Neuronal stem cell (in vitro differentiated cells): ENCODE measurements at regions not wholly inside any gene's neighbourhood (a gene's known extent, or its start where the extent isn't known, plus 50 kb on each side); places are given as distances from the start of the nearest gene placed in this dataset.

Experiments used
- DNase-seq: peaks from one replicate; pipeline ENCODE4 v3.0.0-alpha.2; 2013; ENCODE audit warnings: low spot score
- H2AFZ ChIP-seq: one replicate; pipeline ENCODE4 v1.6.1; 2013; ENCODE audit warnings: mild to moderate bottlenecking, low read length, inconsistent platforms
- H2AK5ac ChIP-seq: 2 replicates; pipeline ENCODE4 v1.6.1; 2013; ENCODE audit warnings: low read depth, mild to moderate bottlenecking, inconsistent platforms, low read length, moderate library complexity, mixed read lengths
- H2BK120ac ChIP-seq: 2 replicates; pipeline ENCODE4 v1.6.1; 2013; ENCODE audit warnings: low read depth, mild to moderate bottlenecking, inconsistent platforms, low read length, moderate library complexity, mixed read lengths
- H2BK12ac ChIP-seq: one replicate; pipeline ENCODE4 v1.6.1; 2013; ENCODE audit warnings: low read length, inconsistent platforms
- H2BK15ac ChIP-seq: 2 replicates; pipeline ENCODE4 v1.6.1; 2013; ENCODE audit warnings: mild to moderate bottlenecking, low read length, inconsistent platforms, mixed read lengths
- H2BK5ac ChIP-seq: one replicate; pipeline ENCODE4 v1.6.1; 2013; ENCODE audit warnings: inconsistent platforms, mild to moderate bottlenecking, low read length, moderate library complexity
- H3K14ac ChIP-seq: one replicate; pipeline ENCODE4 v1.6.1; 2013; ENCODE audit warnings: low read length, inconsistent platforms
- H3K18ac ChIP-seq: 2 replicates; pipeline ENCODE4 v1.6.1; 2013; ENCODE audit warnings: low read length, inconsistent platforms
- H3K23ac ChIP-seq: 2 replicates; pipeline ENCODE4 v1.6.1; 2013; ENCODE audit warnings: low read depth, mild to moderate bottlenecking, mixed read lengths, low read length, inconsistent platforms; ENCODE audit not compliant: poor library complexity
- H3K27ac ChIP-seq: replicated peaks from 3 replicates; pipeline ENCODE4 v1.5.1; 2013; ENCODE audit warnings: low read length, inconsistent platforms
- H3K27me3 ChIP-seq, 3 experiments: 2 replicates each; pipeline ENCODE4 v1.6.1; 2013; ENCODE audit warnings: low read length in 3 of 3, mild to moderate bottlenecking in 2 of 3, inconsistent platforms in 1 of 3, low read depth in 1 of 3, mixed read lengths in 1 of 3, moderate library complexity in 1 of 3; ENCODE audit not compliant: control insufficient read depth in 3 of 3, insufficient read depth in 3 of 3
- H3K36me3 ChIP-seq, 2 donors: replicated peaks in 1 of 2; 2 replicates each; pipeline ENCODE4 v1.6.1; 2013; ENCODE audit warnings: low read length in 2 of 2; ENCODE audit not compliant: control insufficient read depth in 2 of 2, insufficient read depth in 2 of 2
- H3K4ac ChIP-seq: 2 replicates; pipeline ENCODE4 v1.6.1; 2013; ENCODE audit warnings: inconsistent platforms, mild to moderate bottlenecking, low read length, moderate library complexity
- H3K4me1 ChIP-seq, 2 donors: 1 replicate in 1 of 2; 2 replicates in 1 of 2; pipeline ENCODE4 v1.6.1; 2013; ENCODE audit warnings: low read length in 2 of 2, low read depth in 1 of 2; ENCODE audit not compliant: control insufficient read depth in 2 of 2, insufficient read depth in 1 of 2
- H3K4me2 ChIP-seq: one replicate; pipeline ENCODE4 v1.6.1; 2013; ENCODE audit warnings: mild to moderate bottlenecking, low read length, inconsistent platforms; ENCODE audit not compliant: insufficient read depth, poor library complexity, severe bottlenecking
- H3K4me3 ChIP-seq, 2 donors: 2 replicates each; pipeline ENCODE4 v1.5.1; 2013; ENCODE audit warnings: low read length in 2 of 2, mild to moderate bottlenecking in 2 of 2, inconsistent platforms in 1 of 2, moderate library complexity in 1 of 2
- H3K79me1 ChIP-seq: one replicate; pipeline ENCODE4 v1.6.1; 2013; ENCODE audit warnings: low read depth, mild to moderate bottlenecking, inconsistent platforms, low read length, moderate library complexity
- H3K9ac ChIP-seq: one replicate; pipeline ENCODE4 v1.6.1; 2013; ENCODE audit warnings: mild to moderate bottlenecking, low read depth, low read length, inconsistent platforms; ENCODE audit not compliant: poor library complexity
- H3K9me3 ChIP-seq, 2 donors: replicated peaks in 1 of 2; 2 replicates each; pipeline versions ENCODE3 to v1.6.1; 2013; ENCODE audit warnings: low read length in 2 of 2, mild to moderate bottlenecking in 2 of 2, inconsistent platforms in 1 of 2, low read depth in 1 of 2, mixed read lengths in 1 of 2, moderate library complexity in 1 of 2; ENCODE audit not compliant: control insufficient read depth in 2 of 2, insufficient read depth in 1 of 2
- H4K8ac ChIP-seq: one replicate; pipeline ENCODE4 v1.6.1; 2013; ENCODE audit warnings: low read depth, mild to moderate bottlenecking, inconsistent platforms, low read length, moderate library complexity
- H4K91ac ChIP-seq: one replicate; pipeline ENCODE4 v1.6.1; 2013; ENCODE audit warnings: low read length, low read depth, mild to moderate bottlenecking, inconsistent platforms; ENCODE audit not compliant: poor library complexity
- WGBS, 2 donors: extraction: QIAGEN DNeasy Blood & Tissue Kit; methylation state at CpG; one replicate each; pipeline ENCODE4 v1.1.7; 2013; ENCODE audit warnings: missing lambda C conversion rate in 2 of 2, mixed read lengths in 1 of 2; ENCODE audit not compliant: insufficient read length in 2 of 2, insufficient replicate concordance in 1 of 2; ENCODE audit errors: extremely low coverage in 2 of 2; 5-methylcytosine and 5-hydroxymethylcytosine counted together

GRCh38 chr2:6623746-6624145 is 242.0 kb downstream of the CMPK2 start:
- H3K4me1 ChIP-seq, result peaks cover 1 to 2% of the 10 kb centered on the region in 2 donors
- no peak for DNase-seq
- no peak overlapping the region for H2BK5ac ChIP-seq
- H4K8ac ChIP-seq, result no peak overlapping the region
- H2BK120ac ChIP-seq, result no peak overlapping the region
- no peak overlapping the region for H3K9ac ChIP-seq
- H3K27me3 ChIP-seq, result no peaks in the 10 kb centered on the region
- no peak overlapping the region for H3K18ac ChIP-seq
- no peaks in the 10 kb centered on the region for H3K36me3 ChIP-seq
- no peak overlapping the region for H3K4me2 ChIP-seq
- no peak overlapping the region for H3K23ac ChIP-seq
- no peaks in the 10 kb centered on the region for H3K79me1 ChIP-seq
- no peak overlapping the region for H2BK15ac ChIP-seq
- no peak overlapping the region for H3K14ac ChIP-seq
- no CpG with 5 or more reads among the region's 2 CpGs for WGBS, 2 donors
- no peak overlapping the region for H2AFZ ChIP-seq
- no peak overlapping the region for H4K91ac ChIP-seq
- no peak overlapping the region for H3K27ac ChIP-seq
- H3K4me3 ChIP-seq, result no peak overlapping the region
- peaks cover 0 to 9% of the 10 kb centered on the region in 2 donors for H3K9me3 ChIP-seq
- H2AK5ac ChIP-seq, result no peak overlapping the region
- no peak overlapping the region for H2BK12ac ChIP-seq
- H3K4ac ChIP-seq, result no peak overlapping the region

DNA sequence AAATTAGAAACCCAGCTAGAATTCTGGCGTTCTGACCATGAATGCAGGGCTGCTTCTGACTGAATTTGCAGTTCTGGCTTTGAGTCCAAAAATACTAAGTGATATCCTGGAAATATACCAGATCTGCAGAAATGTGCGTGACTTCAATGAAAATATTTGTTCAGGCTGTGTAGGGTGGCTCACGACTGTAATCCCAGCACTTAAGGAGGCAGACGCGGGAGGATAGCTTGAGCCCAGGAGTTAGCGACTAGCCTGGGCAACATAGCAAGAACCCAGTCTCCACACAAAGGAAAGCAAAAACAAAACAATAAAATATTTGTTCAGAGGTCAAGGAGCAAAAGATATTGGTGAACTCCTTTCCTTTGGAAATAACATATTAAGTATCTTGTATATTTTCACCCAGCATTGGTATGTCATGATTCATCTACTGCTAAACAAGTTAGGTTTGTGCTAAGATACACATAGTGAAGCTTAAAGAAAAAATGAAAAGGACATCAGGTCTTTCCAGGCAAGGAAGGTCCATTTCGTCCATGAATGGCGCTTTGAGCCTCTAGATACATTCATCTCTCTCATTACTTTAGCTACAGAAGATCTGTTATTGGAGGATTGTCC is 239.2 kb downstream of the CMPK2 start:
- H3K27ac ChIP-seq, result no peak overlapping the region
- H3K18ac ChIP-seq, result no peak overlapping the region
- no peak overlapping the region for H3K9ac ChIP-seq
- no peaks in the 10 kb centered on the region for H3K79me1 ChIP-seq
- H3K4me1 ChIP-seq, result peaks cover 1 to 5% of the 10 kb centered on the region in 2 donors
- H2BK15ac ChIP-seq, result no peak overlapping the region
- H3K4ac ChIP-seq, result no peak overlapping the region
- H3K9me3 ChIP-seq, result peaks cover 0 to 9% of the 10 kb centered on the region in 2 donors
- no peak overlapping the region for H2BK12ac ChIP-seq
- no peak overlapping the region for H3K4me2 ChIP-seq
- no peak overlapping the region for H2AK5ac ChIP-seq
- H3K36me3 ChIP-seq, result no peaks in the 10 kb centered on the region
- no peak overlapping the region for H2BK5ac ChIP-seq
- no peaks in the 10 kb centered on the region for H3K27me3 ChIP-seq
- DNase-seq, result no peak
- H2BK120ac ChIP-seq, result no peak overlapping the region
- no peak overlapping the region for H3K4me3 ChIP-seq
- peak overlapping the region; percentile 36 for H2AFZ ChIP-seq
- no peak overlapping the region for H4K91ac ChIP-seq
- no CpG with 5 or more reads among the region's 8 CpGs for WGBS, 2 donors
- no peak overlapping the region for H3K14ac ChIP-seq
- H4K8ac ChIP-seq, result no peak overlapping the region
- H3K23ac ChIP-seq, result no peak overlapping the region

- Histone ChIP-seq H2AK5ac (no peak overlapping the region), H3K4ac (no peak overlapping the region), H2BK15ac (no peak overlapping the region), H2BK12ac (no peak overlapping the region), H4K8ac (no peak overlapping the region), H4K91ac (no peak overlapping the region), H3K9ac (no peak overlapping the region), H2AFZ (peak overlapping the region; percentile 70), H2BK120ac (no peak overlapping the region), H3K36me3 (no peaks in the 10 kb centered on the region), H3K27ac (no peak overlapping the region), H3K4me3 (no peak overlapping the region), H3K4me1 (peaks cover 1 to 5% of the 10 kb centered on the region in 2 donors), H3K23ac (no peak overlapping the region), H3K4me2 (no peak overlapping the region), H3K27me3 (no peaks in the 10 kb centered on the region), H3K14ac (no peak overlapping the region), H3K9me3 (peaks cover 0 to 7% of the 10 kb centered on the region in 2 donors), H3K79me1 (no peaks in the 10 kb centered on the region), H3K18ac (no peak overlapping the region), H2BK5ac (no peak overlapping the region)
- WGBS, 2 donors, result no CpG with 5 or more reads among the region's 4 CpGs
- DNase-seq, result no peak
Measured at GRCh38 chr2:6627316-6627715, 238.4 kb downstream of the CMPK2 start.

DNA sequence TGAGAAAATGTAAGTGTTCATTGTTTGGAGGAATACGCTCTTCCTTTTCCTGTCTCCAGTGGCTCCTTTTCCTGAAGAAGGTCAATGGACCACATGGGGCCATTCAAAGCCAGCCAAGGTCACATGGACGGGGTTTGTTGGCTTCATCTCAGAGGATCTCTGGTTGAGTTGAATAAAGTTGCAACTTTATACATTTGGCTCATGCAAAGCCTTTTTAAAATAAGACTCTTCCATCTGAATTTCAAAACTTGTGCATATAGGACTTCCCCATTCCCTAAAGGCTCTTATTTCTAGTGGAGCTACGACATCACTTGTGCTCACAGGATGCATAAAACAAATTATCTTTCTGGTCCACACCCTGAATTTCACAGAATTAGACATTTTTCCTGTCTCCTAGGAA is 235.5 kb downstream of the CMPK2 start:
- H3K9ac ChIP-seq, result no peak overlapping the region
- no peak overlapping the region for H3K23ac ChIP-seq
- H2BK12ac ChIP-seq, result no peak overlapping the region
- no peak overlapping the region for H2BK5ac ChIP-seq
- no peak overlapping the region for H4K91ac ChIP-seq
- no peak overlapping the region for H3K27ac ChIP-seq
- no peak overlapping the region for H2AK5ac ChIP-seq
- H3K4ac ChIP-seq, result no peak overlapping the region
- no peak overlapping the region for H3K4me3 ChIP-seq
- H3K14ac ChIP-seq, result no peak overlapping the region
- no peaks in the 10 kb centered on the region for H3K36me3 ChIP-seq
- no peak overlapping the region for H2BK15ac ChIP-seq
- H2AFZ ChIP-seq, result peak overlapping the region; percentile 55
- no peak overlapping the region for H2BK120ac ChIP-seq
- H3K79me1 ChIP-seq, result no peaks in the 10 kb centered on the region
- H3K27me3 ChIP-seq, result no peaks in the 10 kb centered on the region
- no peak overlapping the region for H3K4me2 ChIP-seq
- no peak overlapping the region for H4K8ac ChIP-seq
- H3K9me3 ChIP-seq, result peaks cover 0 to 6% of the 10 kb centered on the region in 2 donors
- DNase-seq, result no peak
- peaks cover 1 to 5% of the 10 kb centered on the region in 2 donors for H3K4me1 ChIP-seq
- no CpG with 5 or more reads among the region's 3 CpGs for WGBS, 2 donors
- H3K18ac ChIP-seq, result no peak overlapping the region
